GM12878 (cell line): ENCODE measurements at regions not wholly inside any gene's neighbourhood (a gene's known extent, or its start where the extent isn't known, plus 50 kb on each side); places are given as distances from the start of the nearest gene placed in this dataset.

Experiments used
- ATAC-seq: fragments of 200-7000 bp; cut with Tn5 transposase; 3 replicates; pipeline ENCODE4 v1.9.1; 2020; ENCODE audit warnings: mild to moderate bottlenecking, moderate library complexity
- BruUV-seq: library from RNA; stranded (reverse); fragments of 400-500 nt; replicated peaks from 2 replicates; lab custom pipeline; 2021; lab: Mats Ljungman, UMichigan
- CTCF ChIA-PET: fragments of 300-600 bp; sonication (Branson Sonifier 250); formaldehyde crosslinking; extraction: SDS; loops from one replicate; lab custom pipeline; 2021; ENCODE audit warnings: inconsistent platforms; lab: Yijun Ruan, JAX
- POLR2A ChIA-PET: fragments of 350-600 bp; formaldehyde crosslinking; extraction: SDS; loops from one replicate; lab custom pipeline; 2021; ENCODE audit warnings: inconsistent platforms; lab: Charles Lee
- RAD21 ChIA-PET: fragments of 300-600 bp; sonication (Branson Sonifier 250); formaldehyde crosslinking; loops from one replicate; lab custom pipeline; 2023; ENCODE audit warnings: antibody characterized with exemption; ENCODE audit not compliant: unreplicated experiment; lab: Charles Lee
- SMC1A ChIA-PET: fragments of 300-600 bp; sonication (Branson Sonifier 250); formaldehyde crosslinking; loops from one replicate; lab custom pipeline; 2023; ENCODE audit not compliant: unreplicated experiment, uncharacterized antibody; lab: Charles Lee
- DNase-seq: peaks from one replicate; pipeline ENCODE4 v3.0.0-alpha.2; 2011; ENCODE audit warnings: low read depth, low spot score
- FAIRE-seq: peaks from 3 replicates; lab custom pipeline; 2011; peaks lifted over from hg19 to GRCh38; lab: Jason Lieb, UNC
- H2AFZ ChIP-seq: 2 replicates; pipeline ENCODE4 v1.6.0; 2011; ENCODE audit warnings: low read depth, low read length, control low read depth; ENCODE audit not compliant: control insufficient read depth
- H3K27ac ChIP-seq: 2 replicates; pipeline ENCODE4 v1.5.1; 2011; ENCODE audit warnings: control low read depth; ENCODE audit not compliant: control insufficient read depth, insufficient read depth
- H3K27me3 ChIP-seq, 2 experiments: replicated peaks in 1 of 2; 2 replicates each; pipeline versions ENCODE4 v1.6.0 to v1.6.1; 2011; ENCODE audit warnings: low read length in 1 of 2; ENCODE audit not compliant: control insufficient read depth in 2 of 2, insufficient read depth in 2 of 2
- H3K36me3 ChIP-seq, 2 experiments: 2 replicates each; pipeline ENCODE4 v1.5.1; 2011; ENCODE audit warnings: low read length in 1 of 2; ENCODE audit not compliant: control insufficient read depth in 2 of 2, insufficient read depth in 2 of 2
- H3K4me1 ChIP-seq: 2 replicates; pipeline ENCODE4 v1.6.1; 2011; ENCODE audit warnings: mild to moderate bottlenecking, low read length, moderate library complexity, mixed read lengths; ENCODE audit not compliant: control insufficient read depth, insufficient read depth
- H3K4me2 ChIP-seq: 2 replicates; pipeline ENCODE4 v1.6.0; 2011; ENCODE audit warnings: control low read depth; ENCODE audit not compliant: control insufficient read depth, insufficient read depth
- H3K4me3 ChIP-seq: fragments of 200-600 bp; sonication (generic); 2 replicates; pipeline ENCODE4 v1.5.1; 2016
- H3K79me2 ChIP-seq: 2 replicates; pipeline ENCODE4 v1.6.0; 2011; ENCODE audit warnings: low read length; ENCODE audit not compliant: control insufficient read depth, insufficient read depth
- H3K9ac ChIP-seq: 2 replicates; pipeline ENCODE4 v1.8.0; 2011; ENCODE audit warnings: low read length, control low read depth, mixed read lengths; ENCODE audit not compliant: control insufficient read depth, insufficient read depth
- H3K9me3 ChIP-seq: replicated peaks from 3 replicates; pipeline ENCODE4 v1.5.1; 2011; ENCODE audit warnings: mild to moderate bottlenecking, low read length; ENCODE audit not compliant: control insufficient read depth, insufficient read depth
- H4K20me1 ChIP-seq: 2 replicates; pipeline ENCODE4 v1.6.0; 2011; ENCODE audit not compliant: control insufficient read depth, insufficient read depth
- ATF2 ChIP-seq: IDR thresholded peaks from 2 replicates; pipeline ENCODE4 v1.6.1; 2012; ENCODE audit warnings: low read length, inconsistent platforms
- EED ChIP-seq: sonication (generic); IDR thresholded peaks from 2 replicates; pipeline ENCODE4 v1.6.1; 2016; ENCODE audit warnings: antibody characterized with exemption, low read depth
- ELK1 ChIP-seq: IDR thresholded peaks from 2 replicates; pipeline ENCODE4 v1.6.1; 2012; ENCODE audit warnings: low read depth, low read length, improper control_type of control experiment
- HSF1 ChIP-seq: fragments of 150-350 bp; IDR thresholded peaks from 2 replicates; pipeline ENCODE4 v1.6.1; 2014; ENCODE audit warnings: mild to moderate bottlenecking, low read depth, low read length
- JUND ChIP-seq: IDR thresholded peaks from 2 replicates; pipeline ENCODE4 v1.6.1; 2012; ENCODE audit warnings: low read depth, mild to moderate bottlenecking, low read length, improper control_type of control experiment, moderate library complexity
- KAT2A ChIP-seq: conservative IDR thresholded peaks from 2 replicates; pipeline ENCODE4 v1.6.1; 2011; ENCODE audit warnings: low read depth, low read length; ENCODE audit not compliant: control insufficient read depth
- MEF2B ChIP-seq: fragments of 450-650 bp; IDR thresholded peaks from 2 replicates; pipeline ENCODE4 v1.6.1; 2018; ENCODE audit warnings: mild to moderate bottlenecking, moderate library complexity; ENCODE audit not compliant: partially characterized antibody, poor library complexity, severe bottlenecking
- PAX5 ChIP-seq: IDR thresholded peaks from 2 replicates; pipeline ENCODE4 v1.6.1; 2011; ENCODE audit warnings: low read depth, low read length, borderline replicate concordance
- POLR2A ChIP-seq: IDR thresholded peaks from 2 replicates; pipeline ENCODE4 v1.6.1; 2011; ENCODE audit warnings: low read depth, mild to moderate bottlenecking, low read length
- RB1 ChIP-seq: fragments of 450-650 bp; formaldehyde crosslinking; IDR thresholded peaks from 2 replicates; pipeline ENCODE4 v1.6.1; 2017; ENCODE audit warnings: mild to moderate bottlenecking, borderline replicate concordance
- SMAD5 ChIP-seq: IDR thresholded peaks from 2 replicates; pipeline ENCODE4 v1.6.1; 2016; ENCODE audit warnings: antibody characterized with exemption, low read depth
- SP1 ChIP-seq: IDR thresholded peaks from one replicate; pipeline ENCODE4 v1.6.1; 2011; ENCODE audit warnings: low read depth, low read length
- TBL1XR1 ChIP-seq: IDR thresholded peaks from 2 replicates; pipeline ENCODE4 v1.6.1; 2012; ENCODE audit warnings: low read depth, low read length, improper control_type of control experiment
- TCF12 ChIP-seq: IDR thresholded peaks from 2 replicates; pipeline ENCODE4 v1.6.1; 2011; ENCODE audit warnings: low read depth, mild to moderate bottlenecking, low read length
- TCF7 ChIP-seq: IDR thresholded peaks from 2 replicates; pipeline ENCODE4 v1.6.1; 2014; ENCODE audit warnings: antibody characterized with exemption, borderline replicate concordance
- USF1 ChIP-seq: IDR thresholded peaks from 2 replicates; pipeline ENCODE4 v1.6.1; 2011; ENCODE audit warnings: borderline replicate concordance, low read depth, mild to moderate bottlenecking, moderate library complexity, mixed read lengths, low read length; ENCODE audit not compliant: insufficient read depth; ENCODE audit errors: extremely low read length
- WGBS: methylation state at CpG from one replicate; pipeline ENCODE4 v1.1.6; 2016; ENCODE audit warnings: low lambda C conversion rate; ENCODE audit not compliant: insufficient replicate concordance, insufficient coverage; ENCODE audit errors: missing lambda C conversion rate; 5-methylcytosine and 5-hydroxymethylcytosine counted together
- in situ Hi-C: fragments of 300-500 bp; cut with MboI; formaldehyde crosslinking; loops from 9 replicates; pipeline ENCODE4 v1.14.3; 2018; ENCODE audit warnings: mixed read lengths
- intact Hi-C: fragments of 100-400 bp; cut with micrococcal nuclease; formaldehyde crosslinking; loops from one replicate; pipeline ENCODE4 v1.14.2; 2022; ENCODE audit not compliant: unreplicated experiment

- Histone ChIP-seq H3K4me2 (no peak overlapping the region), H3K36me3 (no peaks in the 10 kb centered on the region), H3K4me3 (no peak overlapping the region), H2AFZ (no peak overlapping the region), H3K27me3 (peaks cover 0 to 2% of the 10 kb centered on the region in 2 experiments; a peak in 3 of 4 replicates), H3K9me3 (no peaks in the 10 kb centered on the region; the same call in 2 of the 3 replicates), H4K20me1 (no peaks in the 10 kb centered on the region), H3K27ac (no peak overlapping the region), H3K4me1 (no peaks in the 10 kb centered on the region), H3K9ac (no peak overlapping the region), H3K79me2 (no peaks in the 10 kb centered on the region)
- intact Hi-C loops, result no loop called here
- in situ Hi-C loops, result no loop called here
- DNase-seq, result no peak
- POLR2A ChIA-PET, result no interaction called here
- no peak for FAIRE-seq
- ATAC-seq, result no peak
- BruUV-seq, result no TSS peak
- CTCF ChIA-PET, result no interaction called here
- SMC1A ChIA-PET, result no interaction called here
- RAD21 ChIA-PET, result no interaction called here
- WGBS, result 66% methylated on average over 4 of the region's 4 CpGs
- TF ChIP-seq EED, result no peak
- no peak for TF ChIP-seq RB1
- no peak for TF ChIP-seq SMAD5
- no peak for TF ChIP-seq TBL1XR1
- no peak for TF ChIP-seq ELK1
- no peak for TF ChIP-seq TCF7
- no peak for TF ChIP-seq KAT2A
- no peak for TF ChIP-seq JUND
- TF ChIP-seq PAX5, result no peak
- no peak for TF ChIP-seq POLR2A
- TF ChIP-seq USF1, result no peak
- TF ChIP-seq HSF1, result no peak
- no peak for TF ChIP-seq SP1
- TF ChIP-seq TCF12, result no peak
- no peak for TF ChIP-seq MEF2B
- TF ChIP-seq ATF2, result no peak
These were observed 122.0 kb upstream of the HES1 start for GRCh38 chr3:194013928-194014327.
